ENCODE measurements at regions not wholly inside any gene's neighbourhood (a gene's known extent, or its start where the extent isn't known, plus 50 kb on each side); places are given as distances from the start of the nearest gene placed in this dataset.

DNA sequence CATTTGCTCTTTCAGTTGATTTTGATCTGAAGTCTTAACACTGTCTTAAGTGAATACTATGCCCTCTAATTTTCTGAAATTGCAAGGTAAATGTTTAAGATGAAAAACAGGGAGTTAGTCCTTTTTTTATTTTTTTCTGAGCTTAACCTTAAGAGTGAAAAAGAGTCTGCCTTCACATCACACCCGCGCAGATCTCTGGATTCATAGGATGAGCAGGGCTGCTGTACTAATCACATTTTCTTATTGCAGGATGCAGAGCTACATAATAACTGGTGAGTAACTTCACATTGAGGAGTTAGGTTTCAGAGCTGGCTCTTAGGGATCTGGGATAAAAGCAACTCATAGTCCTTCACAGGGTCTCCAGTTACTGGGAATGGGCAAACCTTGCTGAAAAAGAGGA lies 188.7 kb upstream of the ATP1B1 start:
- DNase-seq (ENCODE audit: low read depth in 2 of 2) = no peak

DNA sequence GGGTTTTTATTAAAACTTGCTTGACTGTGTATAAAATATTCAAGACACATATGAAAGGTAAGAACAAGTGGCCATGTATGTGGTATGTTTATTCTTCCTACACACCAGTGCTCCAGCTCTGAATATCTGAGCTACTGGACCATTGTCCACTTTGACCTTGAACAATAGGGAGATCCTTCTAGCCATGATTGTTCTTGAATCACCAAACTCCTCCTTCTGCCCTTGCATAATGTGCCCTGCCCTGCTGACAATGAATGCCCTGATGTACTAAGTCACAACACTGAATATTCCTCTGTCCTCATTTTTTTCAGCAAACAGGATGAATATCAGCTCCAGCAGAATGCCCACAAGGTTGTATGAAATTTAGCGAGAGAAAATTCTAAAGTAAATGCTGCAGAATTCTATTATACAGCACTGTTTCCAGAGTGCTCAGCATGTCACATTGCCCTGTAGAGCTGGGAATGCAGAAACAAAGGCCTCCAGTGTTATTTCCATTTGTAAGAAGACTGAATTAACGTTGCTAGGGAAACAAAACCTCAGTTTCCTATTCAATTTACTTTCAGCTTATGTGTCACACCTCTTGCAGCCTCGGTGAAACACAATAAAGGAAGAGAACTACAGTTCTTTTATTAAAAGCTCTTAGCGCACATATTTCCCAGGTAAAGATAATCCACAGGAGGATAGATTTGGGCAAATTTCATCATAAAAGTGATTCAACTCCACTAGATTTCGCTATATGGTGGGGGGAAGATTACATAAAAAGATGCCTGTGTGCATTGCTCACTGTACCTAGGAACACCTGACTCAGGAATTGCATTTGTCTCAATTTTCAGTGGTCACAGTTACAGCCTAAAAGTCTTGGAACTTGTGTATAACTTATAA lies 187.4 kb upstream of the ATP1B1 start:
- DNase-seq (ENCODE audit: low read depth in 2 of 2) = no peak

DNA sequence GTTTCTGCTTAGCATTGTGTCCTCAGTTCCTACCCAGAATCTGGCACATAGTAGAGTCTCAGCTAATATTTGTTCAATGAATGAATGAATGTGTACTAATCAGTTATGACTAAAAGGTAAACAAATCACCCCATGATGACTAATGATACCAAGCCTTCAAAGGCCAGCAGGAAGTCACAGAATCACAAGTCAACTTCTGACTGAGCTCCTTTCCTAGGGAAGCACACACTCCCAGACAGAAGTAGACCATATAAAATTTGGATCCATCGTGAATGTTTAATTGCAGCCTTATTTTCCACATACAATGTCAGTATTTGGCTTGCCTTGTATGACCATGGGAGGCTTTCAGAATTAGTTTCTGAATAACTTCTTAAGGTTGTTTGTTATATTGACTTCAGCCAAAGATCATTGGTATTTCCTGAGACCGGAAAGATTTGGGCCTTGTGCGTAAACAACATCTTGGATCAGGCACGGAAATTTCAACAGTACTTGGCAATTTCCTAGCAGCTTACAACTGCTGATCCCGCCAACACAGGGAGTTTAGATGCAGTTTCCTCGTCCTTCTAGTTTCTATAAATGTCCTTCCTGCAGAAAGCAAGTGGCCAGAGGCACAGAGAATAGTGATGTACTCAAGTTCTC lies 185.9 kb upstream of the ATP1B1 start:
- no peak for DNase-seq (ENCODE audit: low read depth in 2 of 2)

DNA sequence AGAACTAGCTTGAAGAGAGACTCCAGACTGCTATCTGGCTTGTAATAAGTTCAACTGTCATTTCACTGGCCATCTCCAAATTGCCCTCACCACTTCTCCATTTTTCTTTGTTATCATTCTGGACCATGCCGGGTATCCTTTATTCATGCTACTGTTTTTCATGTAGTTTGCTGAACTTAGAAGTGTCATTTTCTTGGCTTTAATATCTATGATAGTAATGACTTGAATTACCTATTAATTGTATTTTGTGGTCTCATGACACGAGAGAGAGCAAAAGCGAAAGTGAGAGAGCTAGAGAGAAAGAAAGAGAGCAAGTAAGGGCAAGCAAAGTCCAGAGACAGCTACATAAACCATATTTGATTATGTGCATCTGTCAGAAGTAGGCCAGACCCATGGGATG lies 184.9 kb upstream of the ATP1B1 start:
- DNase-seq (ENCODE audit: low read depth in 2 of 2) = no peak

DNA sequence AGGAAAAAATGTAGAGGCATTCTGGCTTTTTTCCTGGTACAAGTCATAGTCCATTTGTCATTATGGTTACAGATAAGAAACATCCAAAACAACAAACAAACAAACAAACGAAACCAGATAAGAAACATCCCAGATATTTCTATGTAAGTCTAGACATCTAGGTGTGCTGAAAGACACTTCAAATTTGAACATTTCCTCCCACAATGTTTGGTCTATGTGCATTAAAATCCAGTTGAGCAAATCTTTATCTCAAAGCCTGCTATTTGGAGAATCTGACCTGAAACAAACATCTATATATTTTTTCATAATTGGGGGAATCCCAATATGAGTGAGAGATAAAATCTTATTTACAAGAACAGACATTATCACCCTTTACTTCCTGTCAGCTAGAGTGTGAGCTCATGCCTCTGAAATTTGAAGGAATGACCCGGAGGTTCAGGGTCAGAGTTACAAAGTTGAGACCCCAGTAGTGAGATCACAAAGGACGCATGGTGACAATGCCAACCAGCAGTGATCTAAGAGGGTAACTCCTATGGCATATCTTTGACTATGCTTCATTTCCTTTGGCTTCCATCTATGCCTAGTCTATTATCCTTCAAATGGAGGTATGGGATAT lies 182.9 kb upstream of the ATP1B1 start:
- no peak for DNase-seq (ENCODE audit: low read depth in 2 of 2)

DNA sequence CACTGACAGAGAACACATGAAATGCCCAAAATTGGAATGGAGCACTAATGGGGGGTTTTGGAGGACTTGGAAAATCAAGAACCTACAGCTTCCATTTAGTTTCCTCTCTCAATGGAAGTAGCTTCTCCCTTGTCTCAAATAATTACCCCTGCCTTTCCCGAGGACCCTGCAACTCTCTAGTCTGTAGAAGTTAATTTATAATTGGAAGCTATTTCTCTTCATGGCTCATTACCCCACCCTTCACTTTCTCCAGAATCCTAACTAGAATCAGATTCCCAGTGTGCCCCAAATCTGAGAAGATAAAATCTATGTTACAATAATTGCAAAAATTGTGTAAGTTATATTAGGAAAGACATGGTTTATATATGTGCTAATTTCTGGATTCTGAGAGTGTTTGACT lies 181.5 kb upstream of the ATP1B1 start:
- DNase-seq (ENCODE audit: low read depth in 2 of 2) = no peak

DNA sequence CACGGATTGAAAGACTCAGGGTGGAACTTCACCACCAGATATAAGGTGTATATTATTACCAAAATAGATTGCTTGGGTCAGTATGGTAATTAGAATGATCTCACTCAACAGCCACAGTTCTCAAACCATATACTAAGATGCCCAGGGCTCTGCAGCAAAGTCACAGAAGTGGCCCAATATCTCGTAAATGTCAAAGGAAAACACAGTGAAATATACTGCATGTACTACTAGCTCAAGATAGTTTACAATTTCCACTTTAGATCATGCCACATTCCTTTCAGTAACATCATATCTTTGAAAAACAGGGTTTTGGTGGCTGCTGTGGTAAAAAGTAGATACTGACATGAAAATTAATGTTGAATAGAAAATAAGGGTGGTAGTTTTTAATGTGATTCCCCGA lies 180.3 kb upstream of the ATP1B1 start:
- no peak for DNase-seq (ENCODE audit: low read depth in 2 of 2)

DNA sequence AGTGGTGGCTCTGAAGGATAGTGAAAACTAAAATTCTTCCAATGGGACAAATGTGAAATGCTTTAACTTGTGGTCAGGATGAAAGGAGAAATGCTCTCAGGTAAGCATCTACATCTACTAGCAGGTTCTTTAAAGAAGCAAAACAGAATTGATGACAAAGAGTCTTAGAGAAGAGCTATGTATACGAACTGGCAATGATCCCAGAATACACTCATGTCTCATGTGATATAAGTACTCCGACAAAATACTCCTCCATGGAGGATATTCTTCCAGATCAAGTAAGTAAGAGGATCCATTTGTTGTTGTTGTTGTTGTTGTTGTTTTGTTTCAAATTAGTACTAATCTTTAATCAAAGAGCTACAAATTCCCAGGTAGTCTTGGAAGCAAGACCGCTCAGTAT lies 174.0 kb upstream of the ATP1B1 start:
- no peak for DNase-seq (ENCODE audit: low read depth in 2 of 2)

DNA sequence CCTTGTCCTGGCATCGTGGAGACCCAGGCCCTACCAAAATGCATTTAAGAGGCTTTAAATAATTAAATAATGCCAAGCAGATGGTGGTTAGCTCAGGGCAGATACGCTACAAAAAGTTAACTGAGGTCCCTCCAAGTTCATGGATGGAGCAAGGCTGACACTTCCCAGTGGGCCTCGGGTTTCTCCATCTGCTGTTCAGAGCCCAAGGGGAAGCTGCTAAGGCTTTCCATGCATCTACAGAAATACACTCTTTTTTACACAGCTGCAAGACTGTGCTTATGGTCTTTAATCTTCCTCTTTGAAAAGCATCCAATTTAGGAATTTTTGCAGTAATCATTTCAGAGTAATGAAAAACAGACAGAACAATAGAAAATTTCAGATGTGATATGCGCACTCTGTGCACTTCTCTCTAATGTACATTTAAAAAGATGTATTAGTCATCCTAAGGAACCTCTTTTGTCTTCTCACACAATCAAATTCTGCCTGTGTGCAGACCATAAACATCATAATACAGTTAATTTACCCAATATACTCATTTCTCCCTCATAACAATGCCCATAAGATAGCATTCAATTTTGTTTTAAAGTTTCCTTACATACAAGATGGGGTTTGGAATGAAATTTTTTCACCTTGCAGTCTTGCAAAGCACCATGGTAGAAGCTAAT lies 173.2 kb upstream of the ATP1B1 start:
- no peak for DNase-seq (ENCODE audit: low read depth in 2 of 2)

DNA sequence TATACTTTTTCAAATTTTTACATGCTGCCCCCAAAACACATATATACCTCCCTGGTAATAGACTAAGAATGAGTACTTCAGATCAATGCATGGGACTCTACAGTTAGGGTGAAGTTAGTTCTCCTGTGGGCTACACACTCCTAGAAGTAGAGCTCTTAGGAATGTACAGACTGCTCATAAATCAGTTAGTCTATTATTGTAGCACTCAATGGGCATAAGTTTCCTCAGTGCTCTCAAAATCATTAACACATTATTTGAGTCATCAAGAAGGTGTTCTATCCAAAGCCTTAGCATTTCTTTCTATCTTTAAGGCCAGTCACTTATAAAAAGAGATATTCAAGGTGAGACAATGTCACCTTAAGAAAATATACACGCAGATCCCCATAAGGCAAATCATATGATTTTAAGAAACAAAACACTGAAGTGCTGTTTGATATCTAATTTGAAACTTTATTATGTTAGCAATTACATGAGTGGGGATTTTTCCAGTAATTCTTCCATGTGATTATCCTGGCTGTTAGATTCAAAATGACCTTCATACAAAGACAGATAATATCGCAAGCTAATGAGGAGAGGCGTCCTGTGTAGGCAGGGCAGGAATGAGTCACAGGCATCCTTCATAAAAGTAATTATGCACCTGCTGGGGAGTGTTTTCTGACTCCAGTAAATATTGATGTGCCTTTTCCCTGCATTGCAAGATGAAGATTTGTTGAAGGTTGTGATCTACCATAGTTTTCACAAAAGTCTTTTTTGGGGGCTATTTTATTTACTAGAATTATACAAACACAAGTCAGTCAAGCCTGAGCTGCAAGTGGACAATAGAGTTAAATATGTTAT lies 167.2 kb upstream of the ATP1B1 start:
- DNase-seq (ENCODE audit: low read depth in 2 of 2) = no peak

DNA sequence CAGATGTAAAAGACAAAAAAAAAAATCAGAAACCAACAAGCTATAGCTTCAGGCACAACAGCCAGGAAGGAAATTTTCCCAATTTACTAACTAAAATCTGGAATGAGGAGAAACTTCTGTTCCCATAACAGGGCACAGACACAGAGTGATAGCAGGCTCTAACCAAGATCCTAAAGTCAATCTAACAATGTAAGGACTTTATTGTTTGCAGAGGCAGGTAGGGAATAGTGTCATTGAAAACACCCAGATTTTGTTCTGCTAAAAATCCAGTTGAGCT lies 166.6 kb upstream of the ATP1B1 start:
- DNase-seq (ENCODE audit: low read depth in 2 of 2) = no peak

DNA sequence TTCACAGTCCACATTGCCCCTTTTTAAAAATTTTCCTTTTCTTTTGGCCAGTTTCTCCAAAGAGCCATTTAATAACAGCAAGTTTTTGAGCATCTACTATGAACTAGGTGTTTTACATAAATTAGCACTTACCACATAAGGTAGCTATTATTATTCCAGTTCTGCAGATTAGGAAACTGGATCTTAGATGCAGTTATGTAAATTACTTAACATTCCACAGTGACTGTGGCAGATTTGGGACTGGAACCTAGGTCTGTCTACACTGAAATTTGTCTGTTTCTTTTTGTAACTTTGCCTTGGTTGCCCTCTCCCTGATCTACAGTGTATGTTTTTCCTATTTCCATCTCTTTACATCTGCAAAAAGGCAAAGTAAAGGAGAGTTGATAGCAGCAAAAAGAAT lies 164.8 kb upstream of the ATP1B1 start:
- DNase-seq (ENCODE audit: low read depth in 2 of 2) = no peak

DNA sequence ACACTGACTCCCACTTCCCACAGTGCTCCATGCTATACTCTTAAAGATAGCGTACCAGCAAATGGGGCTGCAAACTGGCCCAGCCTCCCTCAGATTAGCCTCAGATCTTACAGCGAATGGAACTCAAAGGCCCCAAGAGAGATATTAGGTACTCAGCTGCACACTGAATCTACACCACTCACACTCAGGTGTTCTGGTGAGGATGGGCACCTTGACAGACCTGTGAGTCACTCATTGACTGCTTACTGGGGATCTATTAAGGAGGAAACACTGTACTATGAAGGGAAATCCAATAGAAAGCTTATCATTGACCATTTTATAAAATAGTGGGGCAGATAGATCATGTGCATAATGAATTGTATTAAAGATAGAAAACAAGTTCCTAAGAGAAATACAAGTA lies 164.3 kb upstream of the ATP1B1 start:
- no peak for DNase-seq (ENCODE audit: low read depth in 2 of 2)

DNA sequence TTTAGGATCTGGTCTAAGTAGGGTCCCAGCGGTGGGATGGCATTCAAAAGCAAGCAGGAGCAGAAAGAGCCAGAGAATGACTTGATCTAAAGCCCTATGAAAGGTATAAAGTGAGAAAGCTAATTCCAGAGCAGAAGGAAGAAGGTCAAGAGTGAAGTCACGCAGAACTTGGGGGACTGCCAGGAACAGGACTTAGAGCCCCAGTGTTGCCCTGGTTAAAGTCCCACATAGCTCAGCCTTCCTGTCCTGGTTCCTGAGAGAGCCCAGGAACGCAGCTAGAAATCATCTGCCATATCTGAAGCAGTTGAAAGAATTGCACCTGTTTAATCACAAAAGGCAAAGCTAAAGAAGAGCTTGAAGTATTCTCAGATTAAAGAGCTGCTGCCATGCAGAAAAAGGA lies 160.6 kb upstream of the ATP1B1 start:
- DNase-seq (ENCODE audit: low read depth in 2 of 2) = no peak

DNA sequence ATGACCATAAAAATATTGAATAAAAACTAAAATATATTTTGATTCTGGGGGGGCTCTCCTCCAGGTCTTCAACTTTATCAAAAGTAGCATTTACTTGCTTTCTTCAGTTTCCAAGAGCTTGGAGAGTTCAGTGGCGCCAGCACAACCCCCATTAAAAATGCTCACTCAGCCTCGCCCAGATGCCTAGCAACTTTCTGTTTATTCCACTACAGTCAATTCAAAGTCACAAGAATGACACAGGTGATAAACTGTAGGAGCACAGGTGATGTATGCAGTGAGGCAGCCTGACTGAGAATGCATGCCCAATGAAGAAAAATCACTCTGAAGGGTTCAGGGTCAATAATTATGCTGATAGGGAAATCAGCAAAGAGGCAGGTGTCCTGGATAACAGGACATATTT lies 159.4 kb upstream of the ATP1B1 start:
- no peak for DNase-seq (ENCODE audit: low read depth in 2 of 2)

DNA sequence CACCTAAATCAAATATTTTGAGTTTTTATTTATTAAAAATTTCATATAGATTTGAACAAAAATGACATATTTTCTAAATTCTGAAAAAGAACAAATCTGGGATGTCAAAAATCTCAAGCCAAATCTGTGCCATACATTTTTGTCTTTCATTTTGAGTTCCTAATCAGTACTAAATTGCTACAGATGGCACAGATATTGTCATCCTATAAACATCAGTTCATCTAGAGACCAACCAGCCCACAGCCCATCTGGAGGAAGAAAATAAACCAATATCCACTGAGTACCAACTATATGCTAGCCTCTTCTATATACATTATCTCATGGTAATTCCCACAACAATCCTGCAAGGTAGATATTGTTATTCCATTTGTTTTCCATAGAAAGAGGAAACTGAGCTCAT lies 156.8 kb upstream of the ATP1B1 start:
- DNase-seq (ENCODE audit: low read depth in 2 of 2) = no peak

DNA sequence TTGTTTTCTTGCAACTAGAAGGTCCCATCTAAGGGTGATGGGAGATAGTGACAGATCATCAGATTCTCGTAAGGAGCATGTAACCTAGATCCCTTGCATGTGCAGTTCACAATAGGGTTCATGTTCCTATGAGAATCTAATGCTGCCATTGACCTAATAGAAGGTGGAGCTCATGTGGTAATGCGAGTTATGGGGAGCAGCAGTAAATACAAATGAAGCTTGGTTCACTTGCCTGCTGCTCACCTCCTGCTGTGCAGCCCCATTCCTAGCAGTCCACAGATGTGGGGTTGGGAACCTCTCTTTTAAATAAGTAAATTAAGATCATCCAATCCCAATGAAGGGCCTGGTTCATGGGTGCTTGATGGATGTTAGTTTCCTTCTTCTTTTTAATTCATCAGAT lies 148.7 kb upstream of the ATP1B1 start:
- DNase-seq (ENCODE audit: low read depth in 2 of 2) = no peak

DNA sequence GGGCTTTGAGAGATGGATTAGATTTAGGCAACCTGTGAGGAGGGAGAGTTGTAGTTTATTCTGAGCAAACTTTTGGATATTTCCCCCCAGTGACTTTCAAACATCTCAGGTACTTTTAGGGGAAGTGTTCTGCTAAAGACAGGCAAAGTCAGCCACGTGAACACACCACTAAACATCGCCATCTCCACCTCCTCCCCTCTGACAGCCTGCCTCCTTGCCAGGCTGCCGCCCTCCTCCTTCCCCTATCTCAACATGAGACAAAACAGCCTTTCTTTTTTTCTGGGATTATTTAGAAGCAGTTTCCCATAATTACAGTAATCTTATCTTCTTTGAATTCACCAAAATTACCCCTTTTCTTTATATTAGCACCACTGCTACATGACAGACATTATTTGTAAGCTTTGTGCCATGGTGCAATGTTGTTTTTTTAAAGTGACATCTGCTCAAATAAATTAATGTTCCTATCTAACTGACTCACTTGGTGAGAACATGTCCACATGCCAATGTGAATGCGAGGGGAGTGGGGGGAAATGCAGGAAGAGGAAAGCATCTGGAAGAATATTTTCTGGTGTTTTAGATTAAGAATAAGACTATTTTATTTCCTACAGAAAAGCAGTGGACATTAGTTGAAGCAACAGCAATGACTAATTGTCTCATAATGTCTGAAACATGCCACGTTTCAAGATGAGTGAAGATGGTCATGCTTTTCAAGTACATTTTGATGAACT lies 147.8 kb upstream of the ATP1B1 start:
- DNase-seq (ENCODE audit: low read depth in 2 of 2) = no peak

DNA sequence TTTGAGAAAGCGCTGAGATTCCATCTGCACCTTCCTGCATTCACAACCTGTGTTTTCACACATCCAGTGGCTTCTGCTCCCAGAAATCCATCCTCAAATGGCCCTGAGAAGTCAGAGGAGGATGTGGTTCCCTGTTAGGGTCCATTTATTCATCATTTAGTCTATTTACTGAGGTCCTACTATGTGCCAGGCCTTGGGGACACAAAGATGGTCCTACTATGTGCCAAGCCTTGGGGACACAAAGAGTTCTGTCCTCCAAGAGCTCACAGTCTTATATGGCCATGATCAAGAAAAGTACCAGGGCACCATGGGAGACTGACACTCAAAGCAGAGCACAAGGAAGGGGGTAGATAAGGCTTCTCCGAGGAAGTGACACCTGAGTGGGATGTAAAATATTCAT lies 147.1 kb upstream of the ATP1B1 start:
- DNase-seq (ENCODE audit: low read depth in 2 of 2) = no peak

DNA sequence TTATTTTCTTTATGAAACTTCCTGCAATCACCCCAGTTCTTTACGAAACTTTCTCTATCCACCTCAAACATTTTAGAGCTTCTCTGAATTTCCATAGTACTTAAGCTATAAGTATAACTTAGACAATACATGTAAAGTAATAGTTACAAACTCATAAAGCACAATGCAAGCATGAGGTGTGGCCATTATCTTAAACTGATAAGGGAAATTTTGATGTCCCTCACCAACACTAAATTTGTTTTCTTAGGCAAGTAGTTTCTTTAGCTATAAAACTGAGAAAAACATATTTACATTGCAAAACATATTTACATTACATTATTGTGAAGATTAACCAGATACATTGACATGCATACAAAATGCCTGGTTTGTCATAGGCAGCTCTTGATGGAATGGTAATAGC lies 146.4 kb upstream of the ATP1B1 start:
- DNase-seq (ENCODE audit: low read depth in 2 of 2) = no peak

DNA sequence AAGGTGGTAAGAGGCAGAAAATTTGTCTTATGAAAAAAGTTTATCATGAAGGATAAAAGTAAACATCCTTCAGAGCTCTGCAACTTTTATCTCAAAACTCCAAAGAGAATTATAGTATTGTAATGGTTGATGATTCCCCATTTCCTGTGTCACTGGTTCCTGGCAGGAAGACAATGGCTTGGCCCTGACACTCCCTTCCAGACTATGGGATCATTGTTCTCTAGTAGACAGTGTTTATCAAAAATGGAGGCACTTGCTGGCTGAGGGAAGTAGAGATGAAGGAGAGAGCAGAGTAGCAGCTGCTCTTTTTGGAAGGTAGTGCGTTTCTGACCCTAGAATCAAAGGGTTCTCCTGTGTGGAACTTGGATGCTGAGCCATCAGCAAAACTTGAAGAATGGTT lies 145.9 kb upstream of the ATP1B1 start:
- no peak for DNase-seq (ENCODE audit: low read depth in 2 of 2)
